ENCODE measurements at regions not wholly inside any gene's neighbourhood (a gene's known extent, or its start where the extent isn't known, plus 50 kb on each side); places are given as distances from the start of the nearest gene placed in this dataset.

GRCh38 chr12:124517260-124518050, 50.0 kb downstream of the NCOR2 start:
- no peak for TF ChIP-seq POLR2A (IDR thresholded peaks at IDR 0.05; ENCODE audit: low read depth, low read length)
- FAIRE-seq (no peak), DNase-seq (ENCODE audit: insufficient read length, low spot score) (no peak)

GRCh38 chr12:124516850-124517249, 50.6 kb downstream of the NCOR2 start:
- no peak for DNase-seq (ENCODE audit: insufficient read length, low spot score)
- no peak for TF ChIP-seq POLR2A (IDR thresholded peaks at IDR 0.05; ENCODE audit: low read depth, low read length)
- no peak for FAIRE-seq

GRCh38 chr12:124515981-124516380, 51.4 kb downstream of the NCOR2 start:
- DNase-seq (ENCODE audit: insufficient read length, low spot score) = no peak
- FAIRE-seq = no peak
- no peak for TF ChIP-seq POLR2A (IDR thresholded peaks at IDR 0.05; ENCODE audit: low read depth, low read length)

- FAIRE-seq (no peak), DNase-seq (ENCODE audit: insufficient read length, low spot score) (no peak)
- no peak for TF ChIP-seq POLR2A (IDR thresholded peaks at IDR 0.05; ENCODE audit: low read depth, low read length)
Measured at GRCh38 chr12:124514996-124515932, 52.1 kb downstream of the NCOR2 start.

GRCh38 chr12:124514145-124514995, 53.0 kb downstream of the NCOR2 start:
- TF ChIP-seq POLR2A (IDR thresholded peaks at IDR 0.05; ENCODE audit: low read depth, low read length) = no peak
- DNase-seq (ENCODE audit: insufficient read length, low spot score) (no peak), FAIRE-seq (no peak)

GRCh38 chr12:124513297-124513867, 54.0 kb downstream of the NCOR2 start:
- no peak for TF ChIP-seq POLR2A (IDR thresholded peaks at IDR 0.05; ENCODE audit: low read depth, low read length)
- DNase-seq (ENCODE audit: insufficient read length, low spot score) = no peak
- FAIRE-seq = no peak

- peak; percentile 67 for FAIRE-seq
Measured at GRCh38 chr12:124512667-124513296, 54.6 kb downstream of the NCOR2 start.

GRCh38 chr12:124511259-124511985, 56.0 kb downstream of the NCOR2 start:
- TF ChIP-seq POLR2A (IDR thresholded peaks at IDR 0.05; ENCODE audit: low read depth, low read length) = no peak
- DNase-seq (ENCODE audit: insufficient read length, low spot score) = no peak
- FAIRE-seq = no peak

More at GRCh38 chr12:124512667-124513296, 54.6 kb downstream of the NCOR2 start:
- TF ChIP-seq POLR2A (IDR thresholded peaks at IDR 0.05; ENCODE audit: low read depth, low read length) = no peak
- peak; percentile 89 for DNase-seq (ENCODE audit: insufficient read length, low spot score)

- no peak for FAIRE-seq
- no peak for TF ChIP-seq POLR2A (IDR thresholded peaks at IDR 0.05; ENCODE audit: low read depth, low read length)
Measured at GRCh38 chr12:124510301-124510970, 57.0 kb downstream of the NCOR2 start.

GRCh38 chr12:124509676-124510300, 57.6 kb downstream of the NCOR2 start:
- FAIRE-seq (no peak), DNase-seq (ENCODE audit: insufficient read length, low spot score) (no peak)
- TF ChIP-seq POLR2A (IDR thresholded peaks at IDR 0.05; ENCODE audit: low read depth, low read length) = no peak

More at GRCh38 chr12:124510301-124510970, 57.0 kb downstream of the NCOR2 start:
- DNase-seq (ENCODE audit: insufficient read length, low spot score) = no peak

- FAIRE-seq = no peak
- no peak for TF ChIP-seq POLR2A (IDR thresholded peaks at IDR 0.05; ENCODE audit: low read depth, low read length)
- no peak for DNase-seq (ENCODE audit: insufficient read length, low spot score)
Measured at GRCh38 chr12:124509300-124509675, 58.1 kb downstream of the NCOR2 start.
